ENCODE measurements at regions not wholly inside any gene's neighbourhood (a gene's known extent, or its start where the extent isn't known, plus 50 kb on each side); places are given as distances from the start of the nearest gene placed in this dataset.

DNA sequence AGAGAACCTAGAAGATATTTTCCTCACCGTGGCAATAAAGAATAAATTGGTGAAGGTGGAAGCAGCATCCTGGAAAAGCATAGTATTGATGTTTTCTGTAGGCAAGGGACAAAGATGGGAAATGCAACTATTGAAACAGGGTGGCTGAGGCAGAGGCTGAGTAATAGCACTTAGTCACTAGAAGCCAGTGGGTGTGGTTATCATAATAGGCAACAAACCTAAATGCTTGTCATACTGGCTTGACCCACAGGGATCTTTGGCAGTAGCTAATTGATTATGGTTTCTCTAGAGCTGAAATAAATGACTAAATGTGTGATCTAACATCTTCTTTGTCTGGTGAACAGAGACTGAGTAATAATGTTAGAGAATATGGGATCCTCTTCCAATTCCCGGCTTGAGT, 353.6 kb upstream of the RPS6KA3 start:
- H3K4me3 ChIP-seq (replicated peaks in 1 of 2; ENCODE audit: low read depth in 1 of 2, low read length in 2 of 2) = no peak overlapping the region
- ChIA-PET RAD21 (ENCODE audit: low non-redundant PET in 1 of 2, low total read pairs in 2 of 2, uncharacterized antibody in 2 of 2, unreplicated experiment in 2 of 2) (no interaction called here), POLR2A (no interaction called here), CTCF (no interaction called here)
- no TSS peak for BruUV-seq (replicated peaks)
- no peaks in the 10 kb centered on the region for H4K20me1 ChIP-seq (ENCODE audit: insufficient read depth)
- TF ChIP-seq CBX3 (IDR thresholded peaks at IDR 0.05; ENCODE audit: low read depth) (no peak), POLR2A (IDR thresholded peaks at IDR 0.05; ENCODE audit: borderline replicate concordance, extremely low read depth, insufficient read depth, insufficient read length) (no peak), ZNF274 (IDR thresholded peaks at IDR 0.05; ENCODE audit: low read depth, low read length) (no peak), EZH2phosphoT487 (IDR thresholded peaks at IDR 0.05; ENCODE audit: borderline replicate concordance) (no peak), EGR1 (IDR thresholded peaks at IDR 0.05; ENCODE audit: low read depth) (no peak), ZFX (IDR thresholded peaks at IDR 0.05) (no peak), SRF (IDR thresholded peaks at IDR 0.05; ENCODE audit: low read depth) (no peak), SIN3A (IDR thresholded peaks at IDR 0.05; ENCODE audit: low read depth) (no peak), ELF1 (IDR thresholded peaks at IDR 0.05; ENCODE audit: borderline replicate concordance, low read depth) (no peak), EZH2 (IDR thresholded peaks at IDR 0.05) (no peak), FOSL1 (IDR thresholded peaks at IDR 0.05; ENCODE audit: low read depth) (no peak), CEBPB (IDR thresholded peaks at IDR 0.05; ENCODE audit: low read depth) (no peak), SP1 (IDR thresholded peaks at IDR 0.05; ENCODE audit: low read depth) (no peak), JUND (IDR thresholded peaks at IDR 0.05) (no peak), YY1 (IDR thresholded peaks at IDR 0.05; ENCODE audit: extremely low read depth, insufficient replicate concordance, low read depth, low read length) (no peak)
- TF ChIP-seq, protein P1, sequence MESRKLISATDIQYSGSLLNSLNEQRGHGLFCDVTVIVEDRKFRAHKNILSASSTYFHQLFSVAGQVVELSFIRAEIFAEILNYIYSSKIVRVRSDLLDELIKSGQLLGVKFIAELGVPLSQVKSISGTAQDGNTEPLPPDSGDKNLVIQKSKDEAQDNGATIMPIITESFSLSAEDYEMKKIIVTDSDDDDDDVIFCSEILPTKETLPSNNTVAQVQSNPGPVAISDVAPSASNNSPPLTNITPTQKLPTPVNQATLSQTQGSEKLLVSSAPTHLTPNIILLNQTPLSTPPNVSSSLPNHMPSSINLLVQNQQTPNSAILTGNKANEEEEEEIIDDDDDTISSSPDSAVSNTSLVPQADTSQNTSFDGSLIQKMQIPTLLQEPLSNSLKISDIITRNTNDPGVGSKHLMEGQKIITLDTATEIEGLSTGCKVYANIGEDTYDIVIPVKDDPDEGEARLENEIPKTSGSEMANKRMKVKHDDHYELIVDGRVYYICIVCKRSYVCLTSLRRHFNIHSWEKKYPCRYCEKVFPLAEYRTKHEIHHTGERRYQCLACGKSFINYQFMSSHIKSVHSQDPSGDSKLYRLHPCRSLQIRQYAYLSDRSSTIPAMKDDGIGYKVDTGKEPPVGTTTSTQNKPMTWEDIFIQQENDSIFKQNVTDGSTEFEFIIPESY (IDR thresholded peaks at IDR 0.05; ENCODE audit: extremely low read depth, insufficient replicate concordance, low read length) = no peak
- TF ChIP-seq, protein P2, sequence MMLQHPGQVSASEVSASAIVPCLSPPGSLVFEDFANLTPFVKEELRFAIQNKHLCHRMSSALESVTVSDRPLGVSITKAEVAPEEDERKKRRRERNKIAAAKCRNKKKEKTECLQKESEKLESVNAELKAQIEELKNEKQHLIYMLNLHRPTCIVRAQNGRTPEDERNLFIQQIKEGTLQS (IDR thresholded peaks at IDR 0.05) = no peak
- TF ChIP-seq, protein P3, sequence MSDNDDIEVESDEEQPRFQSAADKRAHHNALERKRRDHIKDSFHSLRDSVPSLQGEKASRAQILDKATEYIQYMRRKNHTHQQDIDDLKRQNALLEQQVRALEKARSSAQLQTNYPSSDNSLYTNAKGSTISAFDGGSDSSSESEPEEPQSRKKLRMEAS (IDR thresholded peaks at IDR 0.05) = no peak
- TF ChIP-seq, protein P4, sequence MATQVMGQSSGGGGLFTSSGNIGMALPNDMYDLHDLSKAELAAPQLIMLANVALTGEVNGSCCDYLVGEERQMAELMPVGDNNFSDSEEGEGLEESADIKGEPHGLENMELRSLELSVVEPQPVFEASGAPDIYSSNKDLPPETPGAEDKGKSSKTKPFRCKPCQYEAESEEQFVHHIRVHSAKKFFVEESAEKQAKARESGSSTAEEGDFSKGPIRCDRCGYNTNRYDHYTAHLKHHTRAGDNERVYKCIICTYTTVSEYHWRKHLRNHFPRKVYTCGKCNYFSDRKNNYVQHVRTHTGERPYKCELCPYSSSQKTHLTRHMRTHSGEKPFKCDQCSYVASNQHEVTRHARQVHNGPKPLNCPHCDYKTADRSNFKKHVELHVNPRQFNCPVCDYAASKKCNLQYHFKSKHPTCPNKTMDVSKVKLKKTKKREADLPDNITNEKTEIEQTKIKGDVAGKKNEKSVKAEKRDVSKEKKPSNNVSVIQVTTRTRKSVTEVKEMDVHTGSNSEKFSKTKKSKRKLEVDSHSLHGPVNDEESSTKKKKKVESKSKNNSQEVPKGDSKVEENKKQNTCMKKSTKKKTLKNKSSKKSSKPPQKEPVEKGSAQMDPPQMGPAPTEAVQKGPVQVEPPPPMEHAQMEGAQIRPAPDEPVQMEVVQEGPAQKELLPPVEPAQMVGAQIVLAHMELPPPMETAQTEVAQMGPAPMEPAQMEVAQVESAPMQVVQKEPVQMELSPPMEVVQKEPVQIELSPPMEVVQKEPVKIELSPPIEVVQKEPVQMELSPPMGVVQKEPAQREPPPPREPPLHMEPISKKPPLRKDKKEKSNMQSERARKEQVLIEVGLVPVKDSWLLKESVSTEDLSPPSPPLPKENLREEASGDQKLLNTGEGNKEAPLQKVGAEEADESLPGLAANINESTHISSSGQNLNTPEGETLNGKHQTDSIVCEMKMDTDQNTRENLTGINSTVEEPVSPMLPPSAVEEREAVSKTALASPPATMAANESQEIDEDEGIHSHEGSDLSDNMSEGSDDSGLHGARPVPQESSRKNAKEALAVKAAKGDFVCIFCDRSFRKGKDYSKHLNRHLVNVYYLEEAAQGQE (IDR thresholded peaks at IDR 0.05; ENCODE audit: low read depth) = no peak
- H2AFZ ChIP-seq (ENCODE audit: low read depth, low read length, poor library complexity, severe bottlenecking) = no peak overlapping the region
- no peaks in the 10 kb centered on the region for H3K79me2 ChIP-seq (ENCODE audit: insufficient read depth, low read length)
- H3K36me3 ChIP-seq (ENCODE audit: control insufficient read depth in 1 of 2, insufficient read depth in 2 of 2, low read length in 2 of 2) = no peaks in the 10 kb centered on the region
- H3K9ac ChIP-seq (ENCODE audit: low read length) = no peak overlapping the region
- intact Hi-C loops (cut with micrococcal nuclease) = no loop called here
- no peaks in the 10 kb centered on the region for H3K9me2 ChIP-seq (ENCODE audit: insufficient read depth)
- DNase-seq (ENCODE audit: low read depth, low spot score) (peak; percentile 13), ATAC-seq (no peak)
- H3K4me2 ChIP-seq (ENCODE audit: low read length) = no peak overlapping the region
- no peak overlapping the region for H3K27ac ChIP-seq (ENCODE audit: low read depth, low read length)
- H3K9me3 ChIP-seq (ENCODE audit: control insufficient read depth in 1 of 2, insufficient read depth in 1 of 2, low read depth in 1 of 2, low read length in 2 of 2) = no peaks in the 10 kb centered on the region
- no peaks in the 10 kb centered on the region for H3K27me3 ChIP-seq (ENCODE audit: insufficient read depth, low read length)
- H3K4me1 ChIP-seq (ENCODE audit: control insufficient read depth in 1 of 2, insufficient read depth in 2 of 2, low read length in 2 of 2) = no peaks in the 10 kb centered on the region; a peak in 2 of 4 replicates
